ENCODE measurements at regions not wholly inside any gene's neighbourhood (a gene's known extent, or its start where the extent isn't known, plus 50 kb on each side); places are given as distances from the start of the nearest gene placed in this dataset.

DNA sequence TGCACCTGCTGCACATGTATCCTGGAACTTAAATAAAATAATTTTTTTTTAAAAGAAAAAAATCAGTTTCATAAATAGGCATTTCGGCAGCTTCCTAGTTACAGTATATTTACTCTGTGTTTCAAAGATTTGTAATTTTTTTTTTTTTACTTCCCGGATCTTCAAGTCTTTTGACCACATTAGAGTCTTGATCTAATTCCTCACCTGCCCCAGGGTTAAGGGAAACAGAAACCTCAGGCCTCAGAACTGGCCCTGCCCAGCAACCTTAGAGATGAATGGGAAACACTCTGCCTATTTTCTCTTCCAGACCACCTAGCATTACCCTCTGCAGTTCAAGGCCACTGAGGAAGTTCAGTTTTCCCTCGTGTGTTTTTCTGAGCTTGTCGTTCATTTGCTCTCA is 304.0 kb downstream of the MAF start:
- DNase-seq, result no peak

DNA sequence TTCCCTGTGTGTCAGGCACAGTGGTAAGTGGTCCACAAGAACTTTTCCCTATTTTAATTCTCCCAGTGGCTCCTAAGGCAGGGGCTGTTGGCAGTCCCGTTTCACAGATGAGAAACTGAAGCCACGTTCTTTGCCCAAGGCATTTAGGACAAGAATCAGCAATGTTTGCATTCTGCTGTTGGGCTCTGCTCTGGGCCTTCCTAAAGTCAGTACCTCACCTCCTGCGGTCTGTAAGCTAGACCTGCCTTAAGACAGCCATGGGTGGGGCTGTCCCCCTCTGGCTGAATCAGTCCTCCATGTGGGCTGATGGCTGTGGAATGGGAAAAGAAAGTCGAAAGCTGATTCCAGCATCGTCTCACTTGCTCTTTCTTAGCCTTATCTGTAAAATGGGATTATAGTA is 304.8 kb downstream of the MAF start:
- DNase-seq, result no peak

DNA sequence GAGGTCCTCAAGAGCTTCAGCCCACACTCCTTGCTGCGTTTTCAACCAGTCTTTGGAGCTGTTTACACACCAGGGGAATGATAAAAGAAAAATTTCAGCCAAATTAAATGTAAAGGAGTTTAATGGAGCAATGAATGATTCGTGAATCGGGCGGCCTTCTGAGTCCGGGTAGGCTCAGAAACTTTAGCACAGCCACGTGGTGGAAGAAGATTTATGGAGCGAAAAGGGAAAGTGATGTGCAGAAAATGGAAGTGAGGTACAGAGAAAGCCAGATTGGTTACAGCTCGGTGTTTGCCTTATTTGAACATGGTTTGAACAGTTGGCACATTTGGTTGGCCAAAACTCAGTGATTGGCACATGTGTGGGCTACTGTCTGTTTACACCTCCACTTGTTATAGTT is 305.4 kb downstream of the MAF start:
- DNase-seq, result no peak

DNA sequence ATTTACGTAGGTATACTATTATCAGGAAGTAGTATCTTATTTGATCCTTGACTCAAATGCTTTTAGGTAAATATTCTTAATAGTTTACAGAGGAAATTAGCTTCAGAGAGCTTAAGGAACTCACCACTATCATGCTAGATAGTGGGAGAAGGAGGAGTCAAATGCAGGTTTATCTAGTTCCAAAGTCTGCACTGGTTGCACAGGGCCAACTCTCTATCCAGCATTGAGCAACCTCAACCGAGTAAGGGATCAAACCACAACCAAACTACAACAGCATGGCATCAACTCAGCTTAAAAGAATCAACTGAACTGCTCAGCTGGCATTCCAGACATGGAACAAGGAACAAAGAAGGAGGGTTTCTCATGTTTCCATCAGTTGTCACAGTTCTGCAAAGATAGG is 306.0 kb downstream of the MAF start:
- DNase-seq, result no peak

DNA sequence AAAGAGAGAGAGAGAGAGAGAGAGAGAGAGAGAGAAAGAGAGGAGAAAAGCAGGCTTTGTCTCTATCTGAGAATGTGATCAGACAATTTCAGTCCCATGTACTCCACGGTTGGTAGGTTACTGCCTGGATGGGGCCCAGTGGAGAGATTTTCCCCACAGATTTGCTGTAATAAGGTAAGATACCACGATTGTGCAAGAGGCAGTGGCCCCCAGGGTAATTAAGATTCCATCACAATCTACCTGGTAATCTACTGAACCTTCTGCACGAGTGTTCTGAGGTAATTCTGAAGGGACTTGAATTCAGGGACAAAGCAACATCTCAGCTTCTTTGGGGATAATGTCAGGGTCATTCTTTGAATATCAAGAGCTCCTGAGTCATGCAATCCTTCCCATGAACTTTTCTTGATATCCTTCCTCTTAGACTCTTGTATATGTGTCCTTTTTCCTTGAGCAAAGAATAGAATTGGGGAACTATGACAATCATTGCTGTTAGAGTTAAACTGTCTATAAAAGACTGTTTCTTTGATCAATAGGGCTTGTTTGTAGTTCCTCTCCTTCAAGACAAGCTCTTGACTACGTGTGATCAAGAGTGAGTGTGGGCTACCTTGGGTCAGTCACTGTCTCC is 306.6 kb downstream of the MAF start:
- no peak for DNase-seq

DNA sequence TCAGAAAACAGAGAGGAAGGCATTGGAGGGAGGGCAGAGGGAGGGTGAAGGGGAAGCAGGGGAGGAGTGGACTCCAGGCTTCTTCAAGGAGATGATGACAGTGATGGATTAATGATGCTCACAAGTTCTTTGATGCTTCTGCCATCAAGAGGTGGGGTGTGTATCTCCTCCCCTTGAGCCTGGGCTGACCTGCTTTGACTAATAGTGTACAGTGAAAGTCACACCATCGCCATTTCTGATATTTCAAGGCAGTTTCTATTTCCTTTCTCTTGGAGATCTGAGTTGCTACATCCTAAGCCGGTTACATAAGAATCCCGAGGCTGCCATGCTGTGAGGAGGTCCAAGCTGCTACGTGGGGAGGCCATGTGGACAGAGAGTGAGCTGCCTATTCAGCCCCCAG is 312.5 kb downstream of the MAF start:
- DNase-seq, result no peak

DNA sequence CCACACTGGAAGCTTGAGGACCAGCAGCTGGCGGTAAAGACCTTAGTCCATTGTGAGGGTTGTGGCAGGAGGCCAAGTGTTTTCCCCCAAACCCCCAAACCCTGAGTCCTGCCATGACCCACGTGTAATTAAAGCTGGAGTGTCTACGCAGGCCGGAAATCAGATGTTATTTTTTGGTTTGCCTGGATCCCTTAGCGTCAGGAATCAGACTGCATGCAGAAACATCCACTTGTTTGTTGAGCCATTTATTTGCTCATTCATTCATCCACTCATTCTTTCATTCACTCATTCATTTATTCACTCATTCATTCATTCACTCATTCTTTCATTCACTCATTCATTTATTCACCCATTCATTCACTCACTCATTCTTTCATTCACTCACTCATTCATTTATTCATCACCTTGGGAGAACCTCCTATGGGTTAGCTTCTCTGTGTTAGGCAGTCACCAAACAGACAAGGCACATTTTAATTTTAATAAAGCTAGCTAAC is 313.1 kb downstream of the MAF start:
- no peak for DNase-seq

DNA sequence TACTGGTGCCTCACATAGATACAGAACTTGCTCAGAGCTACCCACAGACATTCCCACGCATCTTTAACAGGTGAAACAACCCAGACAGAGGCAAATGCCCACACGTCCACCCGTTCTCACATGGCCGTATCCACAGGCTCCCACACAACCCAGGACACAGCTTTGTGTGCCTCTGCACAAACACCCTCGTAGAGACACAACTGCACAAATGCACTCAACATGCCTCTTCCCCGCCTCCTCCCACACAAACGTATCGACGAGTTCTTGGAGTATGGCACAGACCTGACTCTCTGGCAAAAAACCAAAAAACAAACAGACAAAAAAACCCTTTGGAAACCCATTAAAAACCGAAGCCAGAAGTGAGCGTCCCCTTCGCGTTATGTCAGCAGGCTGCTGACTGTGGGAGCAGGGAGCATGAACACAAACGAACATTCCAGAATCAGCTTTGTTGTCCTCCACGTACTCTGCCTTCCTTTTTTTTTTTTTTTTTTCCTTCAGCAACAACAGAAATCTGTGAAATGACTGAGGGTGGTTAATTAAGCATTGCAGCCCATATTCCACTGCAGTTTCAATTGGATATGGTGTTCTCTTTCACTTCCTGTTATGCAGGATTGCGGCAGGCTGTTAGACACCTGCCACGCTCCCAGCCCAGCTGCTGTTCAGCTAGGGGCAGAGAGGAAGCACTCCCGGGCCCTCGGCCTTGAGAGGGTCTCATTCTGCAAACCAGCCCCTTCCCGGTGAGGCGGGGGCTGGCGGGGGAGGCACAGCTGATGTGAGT is 313.7 kb downstream of the MAF start:
- DNase-seq, result no peak

DNA sequence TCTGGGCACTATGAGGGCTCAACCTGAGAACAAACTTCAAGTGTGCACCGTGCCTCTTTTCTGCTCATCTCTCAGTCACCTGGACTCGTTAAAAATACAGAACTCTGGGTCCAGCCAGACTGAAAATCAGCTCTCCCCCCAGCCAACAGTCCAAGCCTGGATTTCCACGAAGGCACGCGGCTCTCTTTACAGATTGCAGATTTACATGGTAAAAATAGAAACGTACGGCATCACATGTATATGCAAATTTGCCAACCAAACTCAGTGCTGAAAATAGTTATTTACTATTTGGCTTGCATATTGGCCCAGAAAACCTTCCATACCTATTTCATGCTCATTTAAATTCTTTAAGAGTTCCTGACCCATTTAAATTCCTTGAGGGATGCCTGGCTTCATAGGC is 315.8 kb downstream of the MAF start:
- no peak for DNase-seq

DNA sequence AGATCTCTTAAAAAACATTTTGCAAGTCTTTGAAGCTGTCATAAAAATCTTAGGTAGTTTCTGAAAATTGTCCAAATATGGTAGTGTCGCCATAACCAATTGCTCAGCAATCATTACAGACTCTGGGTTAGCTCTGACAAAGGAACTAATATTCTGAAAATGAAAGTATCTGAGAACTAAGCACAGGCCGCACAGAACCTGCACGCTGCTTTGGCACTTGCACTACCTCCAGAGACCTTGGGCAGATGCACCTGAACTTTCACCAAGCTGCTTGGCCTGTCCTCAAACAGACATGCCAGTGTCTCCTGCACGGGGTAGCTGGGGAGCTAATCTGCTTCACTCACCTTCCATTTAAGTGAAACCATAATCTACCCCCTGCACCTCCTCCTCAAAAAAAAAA is 317.0 kb downstream of the MAF start:
- no peak for DNase-seq

DNA sequence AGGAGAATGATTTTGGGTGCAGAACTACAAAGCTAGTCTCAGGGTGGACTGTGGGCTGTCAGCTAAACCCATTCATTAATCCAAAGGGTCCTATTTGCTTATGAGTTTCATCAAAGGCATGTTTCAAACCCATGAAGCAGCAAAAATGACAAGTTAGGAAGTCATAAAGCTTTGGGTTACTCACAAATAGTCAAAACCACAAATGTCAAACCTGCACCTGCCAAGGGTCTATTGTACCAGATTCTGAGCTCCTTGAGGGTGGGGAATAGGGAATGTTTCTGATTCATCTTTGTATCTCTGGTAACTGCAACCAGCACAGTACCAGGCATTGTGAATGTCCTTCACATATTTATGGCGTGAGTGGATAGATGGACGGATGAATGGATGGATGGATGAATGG is 317.7 kb downstream of the MAF start:
- DNase-seq, result no peak

DNA sequence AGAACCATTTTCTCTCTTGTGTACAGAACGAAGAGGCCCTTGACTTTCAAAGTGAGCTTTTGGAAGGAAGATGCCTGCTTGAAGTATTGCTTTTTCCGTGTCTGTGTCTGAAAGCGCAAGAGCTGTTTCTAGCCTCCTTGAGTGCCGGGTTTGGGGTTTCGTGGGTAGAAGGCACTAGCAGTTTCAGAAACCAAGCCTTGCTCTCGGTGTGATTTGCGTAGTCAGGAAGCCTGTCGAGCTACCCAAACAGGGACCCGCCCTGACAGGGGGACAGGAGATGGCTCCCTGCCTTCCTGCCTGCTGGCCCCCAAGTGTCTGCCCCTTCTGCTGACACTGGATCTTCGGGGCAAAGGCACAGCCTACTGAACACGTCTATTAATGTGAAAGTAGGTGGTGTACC is 322.0 kb downstream of the MAF start:
- DNase-seq, result no peak

DNA sequence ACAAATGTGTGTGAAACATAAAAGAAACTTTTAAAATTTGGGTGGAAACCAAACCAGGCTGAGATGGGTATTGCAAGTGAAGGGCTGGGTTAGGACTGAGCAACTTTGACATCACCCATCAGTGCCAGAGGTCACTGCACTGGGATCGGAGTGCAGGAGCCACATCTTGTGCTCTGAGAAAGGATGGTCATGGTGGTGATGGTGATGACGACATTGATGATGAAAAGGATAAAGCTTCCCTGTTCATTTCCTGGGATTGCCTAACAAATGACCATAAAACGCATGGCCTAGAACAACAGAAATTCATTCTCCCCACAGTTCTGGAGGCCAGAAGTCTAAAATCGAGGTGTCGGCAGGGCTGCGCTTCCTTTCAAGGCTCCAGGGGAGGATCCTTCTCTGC is 324.0 kb downstream of the MAF start:
- no peak for DNase-seq

DNA sequence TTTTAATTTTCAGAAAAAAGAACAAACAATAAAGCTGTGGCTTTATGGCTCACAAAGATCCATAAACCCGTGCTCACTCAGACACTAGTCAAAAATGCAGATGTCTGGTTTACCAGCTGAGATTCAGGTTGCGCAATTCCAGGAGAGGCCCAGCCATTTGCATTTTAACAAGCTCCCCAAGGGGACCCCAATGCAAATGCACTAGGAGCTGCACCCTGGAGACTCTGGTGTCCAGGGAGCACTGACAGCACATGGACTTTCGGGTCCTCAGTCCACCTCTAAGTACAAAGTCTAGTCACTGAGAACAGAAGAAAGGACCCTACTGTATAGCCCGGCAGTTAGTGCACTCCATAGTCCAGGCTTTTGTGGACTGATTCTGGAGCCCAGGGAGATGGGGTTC is 326.3 kb downstream of the MAF start:
- no peak for DNase-seq

DNA sequence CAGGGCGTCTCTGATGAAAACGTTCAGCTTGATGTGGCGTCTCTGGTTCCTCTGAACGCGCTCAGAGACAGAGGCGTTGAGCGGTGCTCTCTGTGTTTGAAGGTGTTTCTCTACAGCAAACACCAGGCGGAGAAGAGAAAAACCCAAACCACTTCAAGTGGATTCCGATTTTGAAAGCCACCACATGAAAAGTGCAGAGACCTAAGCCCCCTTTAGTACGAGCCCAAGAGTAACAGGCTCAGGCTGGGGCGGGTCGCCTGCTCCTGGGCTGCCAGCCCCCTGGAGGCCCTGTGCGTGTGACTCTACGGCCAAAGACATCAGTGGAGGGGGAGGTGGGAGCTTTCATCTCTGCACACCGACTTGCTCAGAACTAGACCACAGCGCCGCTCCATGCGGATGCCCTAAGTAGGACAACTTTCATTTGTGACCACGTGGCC is 328.4 kb downstream of the MAF start:
- DNase-seq, result no peak

DNA sequence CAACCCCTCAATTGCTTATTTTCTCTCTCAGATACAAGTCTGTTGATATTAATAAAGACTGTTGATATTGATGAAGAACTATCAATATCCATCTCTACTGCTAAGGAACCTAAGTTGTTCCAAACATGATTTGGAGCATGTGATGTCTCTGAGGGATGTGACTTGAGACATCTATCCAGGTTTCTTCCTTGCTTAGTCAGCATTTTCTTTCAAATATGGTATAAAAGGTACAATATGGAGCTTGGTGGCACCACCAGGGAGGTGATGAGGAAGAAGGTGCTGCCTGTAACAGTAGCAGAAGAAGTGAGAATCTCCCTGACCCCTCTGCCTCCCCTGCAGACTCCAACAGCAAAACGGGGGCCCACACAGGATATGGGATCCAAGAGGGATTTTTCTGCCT is 329.0 kb downstream of the MAF start:
- no peak for DNase-seq

DNA sequence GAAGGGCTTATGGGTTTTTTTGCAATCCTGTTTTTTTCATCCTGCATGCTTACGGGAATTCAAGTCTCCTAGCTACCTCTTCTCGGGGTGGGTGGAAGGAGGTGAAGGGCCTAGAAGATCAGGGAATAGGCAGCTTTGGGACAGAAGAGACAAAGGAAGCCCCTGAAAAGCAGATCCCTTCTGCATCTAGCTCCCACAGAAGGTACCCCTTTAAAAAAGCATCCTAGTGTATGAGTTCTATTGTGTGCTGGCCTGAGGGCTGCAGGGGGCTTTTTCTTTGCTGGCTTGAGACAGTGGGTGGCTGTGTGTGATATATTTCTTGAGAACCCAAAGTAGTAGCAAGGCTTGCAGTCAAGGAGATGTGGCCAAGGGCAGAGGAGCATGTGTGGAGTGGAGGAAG is 330.5 kb downstream of the MAF start:
- no peak for DNase-seq

DNA sequence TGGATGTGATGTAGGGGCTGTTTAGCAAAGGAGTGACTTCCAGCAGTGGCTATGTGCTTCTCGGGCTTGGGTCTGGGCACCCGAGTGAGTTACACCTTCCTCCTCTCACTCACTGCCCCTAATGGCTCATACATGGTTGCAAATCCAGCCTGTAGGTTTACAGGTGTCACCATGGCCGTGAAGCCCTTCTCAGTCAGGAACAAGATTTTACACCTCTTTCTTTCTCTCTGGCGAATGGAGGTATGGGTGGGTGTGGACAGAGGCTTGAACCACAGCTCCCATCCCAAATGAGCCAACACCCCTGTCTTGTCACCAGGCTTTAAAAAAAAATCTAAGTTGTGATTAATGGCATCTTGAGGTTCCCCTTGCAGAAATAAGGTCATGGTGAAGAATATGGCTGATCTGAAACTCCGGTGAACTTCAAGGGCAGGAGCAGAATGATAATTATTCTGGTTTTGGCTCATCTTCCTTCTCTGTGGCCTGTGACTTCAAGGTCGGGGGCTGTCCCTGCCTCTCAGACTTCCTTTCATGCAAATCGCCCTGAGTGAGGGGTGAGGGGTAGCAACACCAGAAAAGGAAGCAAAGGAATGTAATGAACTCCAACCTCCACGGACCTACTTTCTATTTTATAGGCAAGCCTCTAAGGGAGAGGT is 331.2 kb downstream of the MAF start:
- DNase-seq, result no peak

DNA sequence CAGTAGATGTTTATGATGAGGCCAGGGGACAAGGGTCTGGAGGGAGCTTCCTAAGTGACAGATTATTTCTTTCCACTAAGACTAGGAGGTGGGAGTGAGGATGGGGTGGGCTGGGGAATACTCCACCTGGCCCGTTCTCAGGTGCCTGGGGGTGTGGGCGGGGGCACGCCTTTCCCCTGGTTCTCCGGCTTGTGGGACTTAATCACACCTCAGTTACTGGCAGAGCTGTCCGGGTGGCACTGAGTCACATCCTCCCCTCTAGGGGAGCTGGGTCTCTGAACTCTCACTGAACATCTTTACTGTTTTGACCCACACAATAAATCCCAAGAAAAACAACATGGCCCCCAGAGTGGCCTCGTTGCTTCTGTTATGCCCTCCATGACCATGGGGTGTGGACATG is 332.8 kb downstream of the MAF start:
- DNase-seq, result no peak

DNA sequence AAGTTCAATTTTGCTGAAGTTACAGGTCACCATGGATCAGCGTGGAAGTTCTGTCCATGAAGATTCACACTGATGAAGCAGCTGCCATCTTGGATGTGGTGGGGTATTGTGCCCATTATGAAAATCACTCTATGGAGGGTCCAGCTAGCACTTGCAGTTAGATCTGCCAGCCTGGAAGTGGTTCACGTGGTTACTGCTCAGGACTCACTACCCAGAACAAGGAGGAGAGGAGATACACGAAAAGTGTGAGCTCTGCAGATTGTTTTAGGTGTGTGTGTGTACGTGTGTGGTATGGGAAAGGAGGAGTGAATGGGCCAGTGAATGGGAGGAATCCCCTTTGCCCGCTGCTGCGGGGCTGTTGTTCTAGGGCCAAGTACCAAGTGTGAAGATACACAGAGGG is 333.4 kb downstream of the MAF start:
- DNase-seq, result no peak

DNA sequence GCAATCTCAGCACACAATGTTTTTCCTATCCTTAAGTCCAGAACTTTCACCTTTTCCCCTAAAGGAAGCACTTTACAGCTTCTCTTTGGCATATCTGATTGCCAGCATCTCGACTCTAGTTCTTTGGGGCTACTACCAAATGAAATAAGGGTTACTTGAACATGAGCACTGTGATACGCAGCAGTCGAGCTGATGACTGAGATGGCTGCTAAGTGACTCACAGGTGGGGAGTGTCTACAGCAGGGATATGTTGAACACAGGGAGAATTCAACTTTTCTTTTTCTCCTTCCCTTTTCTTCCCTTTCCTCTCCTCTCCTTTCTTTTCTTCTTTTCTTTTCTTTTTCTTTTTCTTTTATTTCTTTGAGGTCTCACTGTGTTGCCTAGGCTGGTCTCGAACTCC is 334.8 kb downstream of the MAF start:
- DNase-seq, result no peak

DNA sequence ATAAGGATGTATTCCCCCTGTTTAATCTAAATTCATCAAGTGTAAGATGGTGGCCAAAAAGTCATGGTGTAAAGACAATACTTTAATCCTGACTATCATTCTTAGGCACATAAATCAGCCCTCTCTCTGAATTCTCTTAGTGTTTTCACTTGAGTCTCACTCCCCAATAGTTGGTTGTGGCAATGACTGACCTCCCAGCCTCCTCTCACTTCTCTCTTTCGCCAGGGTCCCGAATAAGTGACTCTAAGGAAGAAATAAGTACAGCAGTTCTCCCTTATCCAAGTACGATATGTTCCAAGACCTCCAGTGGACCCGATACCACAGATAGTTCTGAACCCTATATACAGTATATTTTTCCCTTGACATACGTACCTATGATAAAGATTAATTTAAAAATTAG is 335.3 kb downstream of the MAF start:
- no peak for DNase-seq

DNA sequence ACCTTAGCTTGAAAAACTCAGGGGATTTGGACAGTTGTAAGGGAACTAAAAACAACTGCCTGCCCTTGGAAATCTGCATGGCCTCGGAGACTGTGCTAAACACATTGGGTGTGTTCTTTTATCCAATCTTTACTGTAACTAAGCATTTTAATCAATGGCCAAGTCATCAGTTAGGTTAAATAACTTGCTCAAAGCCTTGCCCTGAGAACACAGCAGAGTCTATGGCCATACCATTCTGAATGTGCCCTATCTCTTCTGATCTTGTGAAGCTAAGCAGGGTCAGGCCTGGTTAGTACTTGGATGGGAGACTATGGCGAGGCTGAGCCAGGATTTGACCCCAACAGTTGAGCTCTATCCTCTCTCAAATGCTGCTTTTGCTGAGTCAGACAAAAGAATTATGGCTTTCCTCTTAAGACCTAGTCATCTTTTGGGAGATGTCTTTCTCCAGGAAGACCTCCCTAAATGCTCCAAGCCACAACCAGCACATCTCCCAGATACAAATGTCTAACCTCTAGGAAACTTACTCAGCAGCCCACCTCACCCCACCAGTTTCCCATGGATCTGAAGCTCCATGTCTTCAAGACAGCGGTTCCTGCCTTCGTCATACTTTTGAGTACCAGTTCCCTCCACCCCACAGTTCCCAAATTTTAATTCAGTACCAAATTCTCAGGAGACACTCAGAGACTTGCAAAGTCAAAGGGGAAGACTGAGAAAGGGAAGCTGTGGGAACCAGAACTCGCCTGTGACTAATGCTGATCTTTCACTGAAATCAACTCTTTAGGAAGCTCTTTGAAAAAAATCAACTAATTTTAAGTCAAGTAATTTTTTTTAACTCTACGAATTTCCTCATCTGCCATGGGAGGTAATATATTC is 336.1 kb downstream of the MAF start:
- DNase-seq, result no peak
